GM10266 (cell line): ENCODE measurements at regions not wholly inside any gene's neighbourhood (a gene's known extent, or its start where the extent isn't known, plus 50 kb on each side); places are given as distances from the start of the nearest gene placed in this dataset.

Source experiments
- DNase-seq: peaks from one replicate; pipeline ENCODE4 v3.0.0; 2012; ENCODE audit errors: extremely low spot score
- TF ChIP-seq, protein P1 (sequence below): IDR thresholded peaks from 2 replicates; pipeline ENCODE4 v1.5.1; 2012; ENCODE audit warnings: mild to moderate bottlenecking, low read depth; ENCODE audit not compliant: control insufficient read depth, insufficient read depth; ENCODE audit errors: missing control alignments

DNA sequence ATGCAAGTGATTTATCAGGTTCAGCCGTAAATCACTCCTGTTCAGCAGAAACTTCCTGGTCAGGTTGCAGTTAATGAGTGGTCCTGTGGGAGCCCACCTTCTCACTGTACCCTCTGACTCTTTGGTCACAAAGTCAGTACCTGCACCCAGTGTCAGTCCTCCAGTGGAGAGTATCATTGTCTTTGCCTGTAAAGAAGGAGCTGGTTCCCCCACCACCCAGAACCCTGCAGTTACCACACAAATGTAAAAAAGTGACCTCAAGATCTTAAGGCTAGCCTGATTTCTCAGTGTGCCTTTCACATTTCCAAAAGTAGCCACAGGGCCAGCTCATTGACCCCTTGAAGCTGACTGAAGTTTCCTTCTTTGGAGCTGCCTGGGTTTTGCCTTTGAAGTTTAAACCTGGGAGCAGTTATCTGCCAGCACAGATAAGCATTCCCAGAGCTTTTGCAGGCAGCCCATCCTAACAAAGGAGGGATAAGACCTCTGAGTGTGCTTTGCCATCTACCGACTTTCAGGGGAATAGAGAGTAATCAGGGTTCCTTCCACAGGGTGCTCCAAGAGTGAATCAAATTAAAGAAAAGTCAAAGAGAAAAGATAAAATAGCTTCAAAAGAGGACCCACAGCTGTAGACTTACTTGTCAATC is 725.2 kb downstream of the CPS1 start:
- TF ChIP-seq, protein P1, sequence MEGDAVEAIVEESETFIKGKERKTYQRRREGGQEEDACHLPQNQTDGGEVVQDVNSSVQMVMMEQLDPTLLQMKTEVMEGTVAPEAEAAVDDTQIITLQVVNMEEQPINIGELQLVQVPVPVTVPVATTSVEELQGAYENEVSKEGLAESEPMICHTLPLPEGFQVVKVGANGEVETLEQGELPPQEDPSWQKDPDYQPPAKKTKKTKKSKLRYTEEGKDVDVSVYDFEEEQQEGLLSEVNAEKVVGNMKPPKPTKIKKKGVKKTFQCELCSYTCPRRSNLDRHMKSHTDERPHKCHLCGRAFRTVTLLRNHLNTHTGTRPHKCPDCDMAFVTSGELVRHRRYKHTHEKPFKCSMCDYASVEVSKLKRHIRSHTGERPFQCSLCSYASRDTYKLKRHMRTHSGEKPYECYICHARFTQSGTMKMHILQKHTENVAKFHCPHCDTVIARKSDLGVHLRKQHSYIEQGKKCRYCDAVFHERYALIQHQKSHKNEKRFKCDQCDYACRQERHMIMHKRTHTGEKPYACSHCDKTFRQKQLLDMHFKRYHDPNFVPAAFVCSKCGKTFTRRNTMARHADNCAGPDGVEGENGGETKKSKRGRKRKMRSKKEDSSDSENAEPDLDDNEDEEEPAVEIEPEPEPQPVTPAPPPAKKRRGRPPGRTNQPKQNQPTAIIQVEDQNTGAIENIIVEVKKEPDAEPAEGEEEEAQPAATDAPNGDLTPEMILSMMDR: no peak
- no peak for DNase-seq

DNA sequence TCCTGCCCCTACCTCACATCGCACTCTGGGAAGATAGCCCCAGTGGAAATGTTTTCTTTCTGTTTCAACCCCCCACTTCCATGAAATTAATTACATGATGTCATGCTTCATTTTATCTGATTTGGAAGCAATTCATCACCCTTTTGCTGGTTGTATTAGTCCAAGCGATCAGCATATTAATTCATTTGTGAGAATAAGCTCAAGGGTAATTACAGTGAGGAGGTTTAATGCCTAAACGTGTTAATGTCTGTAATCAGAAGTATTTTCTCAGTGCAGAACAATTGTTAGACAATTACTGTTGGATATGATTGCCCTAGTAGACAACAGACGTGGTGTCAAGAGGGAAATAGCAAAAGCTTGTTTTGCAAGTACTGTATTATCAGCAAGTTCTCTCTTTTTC is 746.3 kb downstream of the CPS1 start:
- TF ChIP-seq, protein P1: no peak
- DNase-seq: no peak

DNA sequence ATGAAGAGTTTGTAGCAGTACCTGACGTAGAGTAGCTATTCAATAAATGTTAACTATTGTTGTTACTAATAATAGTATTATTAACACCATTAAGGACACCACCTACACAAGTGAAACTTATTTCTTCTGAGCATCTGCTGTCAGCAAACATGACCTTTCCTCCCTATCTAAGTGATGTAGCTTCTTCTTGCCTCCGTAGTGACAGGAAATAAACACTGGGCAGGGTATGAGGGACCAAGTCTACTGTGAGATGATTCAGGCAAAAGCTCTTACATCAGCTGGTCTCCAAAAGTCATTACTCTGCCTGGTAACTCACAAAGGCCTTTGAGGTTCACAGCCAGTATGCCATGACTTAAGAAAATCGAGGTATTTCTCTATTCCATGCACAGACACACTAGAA is 750.5 kb downstream of the CPS1 start:
- no peak for DNase-seq
- TF ChIP-seq, protein P1: no peak
